Neuronal stem cell (in vitro differentiated cells): ENCODE measurements at regions not wholly inside any gene's neighbourhood (a gene's known extent, or its start where the extent isn't known, plus 50 kb on each side); places are given as distances from the start of the nearest gene placed in this dataset.

Experiments
- DNase-seq: peaks from one replicate; pipeline ENCODE4 v3.0.0-alpha.2; 2013; ENCODE audit warnings: low spot score
- H2AFZ ChIP-seq: one replicate; pipeline ENCODE4 v1.6.1; 2013; ENCODE audit warnings: mild to moderate bottlenecking, low read length, inconsistent platforms
- H2AK5ac ChIP-seq: 2 replicates; pipeline ENCODE4 v1.6.1; 2013; ENCODE audit warnings: low read depth, mild to moderate bottlenecking, inconsistent platforms, low read length, moderate library complexity, mixed read lengths
- H2BK120ac ChIP-seq: 2 replicates; pipeline ENCODE4 v1.6.1; 2013; ENCODE audit warnings: low read depth, mild to moderate bottlenecking, inconsistent platforms, low read length, moderate library complexity, mixed read lengths
- H2BK12ac ChIP-seq: one replicate; pipeline ENCODE4 v1.6.1; 2013; ENCODE audit warnings: low read length, inconsistent platforms
- H2BK15ac ChIP-seq: 2 replicates; pipeline ENCODE4 v1.6.1; 2013; ENCODE audit warnings: mild to moderate bottlenecking, low read length, inconsistent platforms, mixed read lengths
- H2BK5ac ChIP-seq: one replicate; pipeline ENCODE4 v1.6.1; 2013; ENCODE audit warnings: inconsistent platforms, mild to moderate bottlenecking, low read length, moderate library complexity
- H3K14ac ChIP-seq: one replicate; pipeline ENCODE4 v1.6.1; 2013; ENCODE audit warnings: low read length, inconsistent platforms
- H3K18ac ChIP-seq: 2 replicates; pipeline ENCODE4 v1.6.1; 2013; ENCODE audit warnings: low read length, inconsistent platforms
- H3K23ac ChIP-seq: 2 replicates; pipeline ENCODE4 v1.6.1; 2013; ENCODE audit warnings: low read depth, mild to moderate bottlenecking, mixed read lengths, low read length, inconsistent platforms; ENCODE audit not compliant: poor library complexity
- H3K27ac ChIP-seq: replicated peaks from 3 replicates; pipeline ENCODE4 v1.5.1; 2013; ENCODE audit warnings: low read length, inconsistent platforms
- H3K27me3 ChIP-seq, 3 experiments: 2 replicates each; pipeline ENCODE4 v1.6.1; 2013; ENCODE audit warnings: low read length in 3 of 3, mild to moderate bottlenecking in 2 of 3, inconsistent platforms in 1 of 3, low read depth in 1 of 3, mixed read lengths in 1 of 3, moderate library complexity in 1 of 3; ENCODE audit not compliant: control insufficient read depth in 3 of 3, insufficient read depth in 3 of 3
- H3K36me3 ChIP-seq, 2 donors: replicated peaks in 1 of 2; 2 replicates each; pipeline ENCODE4 v1.6.1; 2013; ENCODE audit warnings: low read length in 2 of 2; ENCODE audit not compliant: control insufficient read depth in 2 of 2, insufficient read depth in 2 of 2
- H3K4ac ChIP-seq: 2 replicates; pipeline ENCODE4 v1.6.1; 2013; ENCODE audit warnings: inconsistent platforms, mild to moderate bottlenecking, low read length, moderate library complexity
- H3K4me1 ChIP-seq, 2 donors: 1 replicate in 1 of 2; 2 replicates in 1 of 2; pipeline ENCODE4 v1.6.1; 2013; ENCODE audit warnings: low read length in 2 of 2, low read depth in 1 of 2; ENCODE audit not compliant: control insufficient read depth in 2 of 2, insufficient read depth in 1 of 2
- H3K4me2 ChIP-seq: one replicate; pipeline ENCODE4 v1.6.1; 2013; ENCODE audit warnings: mild to moderate bottlenecking, low read length, inconsistent platforms; ENCODE audit not compliant: insufficient read depth, poor library complexity, severe bottlenecking
- H3K4me3 ChIP-seq, 2 donors: 2 replicates each; pipeline ENCODE4 v1.5.1; 2013; ENCODE audit warnings: low read length in 2 of 2, mild to moderate bottlenecking in 2 of 2, inconsistent platforms in 1 of 2, moderate library complexity in 1 of 2
- H3K79me1 ChIP-seq: one replicate; pipeline ENCODE4 v1.6.1; 2013; ENCODE audit warnings: low read depth, mild to moderate bottlenecking, inconsistent platforms, low read length, moderate library complexity
- H3K9ac ChIP-seq: one replicate; pipeline ENCODE4 v1.6.1; 2013; ENCODE audit warnings: mild to moderate bottlenecking, low read depth, low read length, inconsistent platforms; ENCODE audit not compliant: poor library complexity
- H3K9me3 ChIP-seq, 2 donors: replicated peaks in 1 of 2; 2 replicates each; pipeline versions ENCODE3 to v1.6.1; 2013; ENCODE audit warnings: low read length in 2 of 2, mild to moderate bottlenecking in 2 of 2, inconsistent platforms in 1 of 2, low read depth in 1 of 2, mixed read lengths in 1 of 2, moderate library complexity in 1 of 2; ENCODE audit not compliant: control insufficient read depth in 2 of 2, insufficient read depth in 1 of 2
- H4K8ac ChIP-seq: one replicate; pipeline ENCODE4 v1.6.1; 2013; ENCODE audit warnings: low read depth, mild to moderate bottlenecking, inconsistent platforms, low read length, moderate library complexity
- H4K91ac ChIP-seq: one replicate; pipeline ENCODE4 v1.6.1; 2013; ENCODE audit warnings: low read length, low read depth, mild to moderate bottlenecking, inconsistent platforms; ENCODE audit not compliant: poor library complexity
- WGBS, 2 donors: extraction: QIAGEN DNeasy Blood & Tissue Kit; methylation state at CpG; one replicate each; pipeline ENCODE4 v1.1.7; 2013; ENCODE audit warnings: missing lambda C conversion rate in 2 of 2, mixed read lengths in 1 of 2; ENCODE audit not compliant: insufficient read length in 2 of 2, insufficient replicate concordance in 1 of 2; ENCODE audit errors: extremely low coverage in 2 of 2; 5-methylcytosine and 5-hydroxymethylcytosine counted together

DNA sequence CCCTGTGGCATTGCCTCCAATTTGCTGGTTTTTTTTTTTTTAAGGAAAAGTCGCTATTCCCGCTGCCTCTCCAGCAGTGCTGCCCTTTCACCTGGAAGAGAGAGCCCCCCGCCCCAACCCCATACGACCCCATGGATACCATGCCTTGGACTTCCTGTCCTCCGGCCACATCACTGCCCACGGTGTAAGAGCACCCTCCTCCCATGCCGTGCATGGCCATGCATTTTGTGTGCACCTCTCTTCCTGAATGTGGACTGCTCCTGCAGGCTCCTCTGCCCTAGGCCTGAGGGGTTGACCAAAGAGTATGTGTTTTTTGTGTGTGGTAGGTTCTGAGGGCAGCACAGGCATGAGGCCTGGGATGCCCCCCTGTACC, 65.6 kb upstream of the SPON1 start:
- H3K14ac ChIP-seq, result no peak overlapping the region
- no peaks in the 10 kb centered on the region for H3K36me3 ChIP-seq
- H2AFZ ChIP-seq, result no peak overlapping the region
- H3K4me1 ChIP-seq, result peaks cover 0 to 7% of the 10 kb centered on the region in 2 donors
- H2AK5ac ChIP-seq, result no peak overlapping the region
- no peak overlapping the region for H3K9ac ChIP-seq
- no peak overlapping the region for H3K4me2 ChIP-seq
- H3K4me3 ChIP-seq, result no peak overlapping the region
- H3K18ac ChIP-seq, result peak overlapping the region; percentile 2
- no peaks in the 10 kb centered on the region for H3K79me1 ChIP-seq
- no peak overlapping the region for H3K4ac ChIP-seq
- no peak overlapping the region for H2BK120ac ChIP-seq
- no peaks in the 10 kb centered on the region for H3K27me3 ChIP-seq
- H4K8ac ChIP-seq, result no peak overlapping the region
- H2BK15ac ChIP-seq, result no peak overlapping the region
- H2BK12ac ChIP-seq, result no peak overlapping the region
- H3K27ac ChIP-seq, result no peak overlapping the region
- no peak overlapping the region for H3K23ac ChIP-seq
- WGBS, 2 donors, result no CpG with 5 or more reads among the region's 7 CpGs
- DNase-seq, result no peak
- no peaks in the 10 kb centered on the region for H3K9me3 ChIP-seq
- no peak overlapping the region for H4K91ac ChIP-seq
- H2BK5ac ChIP-seq, result no peak overlapping the region

DNA sequence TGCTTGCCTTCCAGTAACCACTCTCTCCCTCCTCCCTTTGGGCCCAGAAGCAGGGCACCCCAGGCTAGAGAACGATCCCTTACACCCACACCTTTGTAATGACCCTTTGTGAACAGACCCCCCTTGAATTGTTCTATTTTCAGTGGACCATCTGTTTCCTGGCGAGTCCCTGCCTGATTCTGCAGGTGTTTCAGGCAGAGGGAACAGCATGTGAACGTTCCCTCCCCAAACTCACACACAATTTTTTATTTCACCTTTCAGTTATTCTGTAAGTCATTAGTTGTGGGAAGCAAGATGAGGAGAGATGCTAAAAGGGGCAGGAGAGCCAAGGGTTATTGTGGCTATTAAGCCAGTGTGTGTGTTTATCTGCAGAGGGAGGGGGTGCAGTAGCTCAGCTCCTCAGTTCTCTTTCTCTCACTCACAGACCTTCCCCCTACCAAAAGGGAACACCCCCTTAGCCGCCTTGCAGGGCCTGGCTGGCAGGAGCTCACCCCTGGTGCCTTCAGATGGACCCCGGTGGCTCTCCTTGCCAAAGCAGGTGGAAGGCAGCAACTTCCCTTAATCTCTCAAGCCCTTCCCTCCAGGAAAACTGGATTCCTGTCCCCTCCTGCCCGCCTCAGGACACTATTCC, 64.8 kb upstream of the SPON1 start:
- Histone ChIP-seq H3K27me3 (no peaks in the 10 kb centered on the region), H3K4me3 (no peak overlapping the region), H3K14ac (no peak overlapping the region), H3K4ac (no peak overlapping the region), H3K23ac (no peak overlapping the region), H3K4me2 (no peak overlapping the region), H2BK12ac (no peak overlapping the region), H2AK5ac (no peak overlapping the region), H2BK15ac (no peak overlapping the region), H2BK120ac (no peak overlapping the region), H3K9me3 (no peaks in the 10 kb centered on the region), H3K4me1 (peaks cover 0 to 7% of the 10 kb centered on the region in 2 donors), H3K18ac (no peak overlapping the region), H3K9ac (no peak overlapping the region), H3K36me3 (no peaks in the 10 kb centered on the region), H4K91ac (no peak overlapping the region), H2AFZ (no peak overlapping the region), H4K8ac (no peak overlapping the region), H2BK5ac (no peak overlapping the region), H3K27ac (no peak overlapping the region), H3K79me1 (no peaks in the 10 kb centered on the region)
- no peak for DNase-seq
- WGBS, 2 donors, result no CpG with 5 or more reads among the region's 6 CpGs

DNA sequence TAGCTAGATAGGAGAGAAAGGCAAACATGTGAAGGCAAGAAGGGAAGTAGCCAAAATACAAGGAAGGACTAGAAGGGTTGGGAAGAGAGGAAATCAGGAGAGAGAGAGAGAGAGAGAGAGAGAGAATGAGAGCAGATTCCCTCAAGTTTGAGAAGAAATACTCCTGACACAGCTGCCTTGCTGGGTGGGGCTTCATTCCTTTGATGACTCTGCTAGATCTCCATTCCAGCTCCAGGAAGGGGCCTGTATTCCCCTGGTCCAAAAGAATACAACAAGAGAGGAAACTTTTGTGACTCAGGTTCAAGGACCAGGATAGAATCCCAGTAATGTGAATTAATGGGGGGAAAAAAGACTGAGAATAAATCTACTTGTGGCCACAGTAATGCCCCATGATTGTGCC, 62.9 kb upstream of the SPON1 start:
- H3K23ac ChIP-seq, result no peak overlapping the region
- no peak overlapping the region for H3K4me3 ChIP-seq
- no peak overlapping the region for H3K4ac ChIP-seq
- H3K27ac ChIP-seq, result no peak overlapping the region
- H3K36me3 ChIP-seq, result no peaks in the 10 kb centered on the region
- no peak overlapping the region for H2AK5ac ChIP-seq
- H3K27me3 ChIP-seq, result no peaks in the 10 kb centered on the region
- H3K9ac ChIP-seq, result no peak overlapping the region
- no peak overlapping the region for H2BK120ac ChIP-seq
- no peak overlapping the region for H3K4me2 ChIP-seq
- H4K8ac ChIP-seq, result no peak overlapping the region
- no peak overlapping the region for H2AFZ ChIP-seq
- H3K18ac ChIP-seq, result no peak overlapping the region
- no peak overlapping the region for H4K91ac ChIP-seq
- H2BK12ac ChIP-seq, result no peak overlapping the region
- H3K79me1 ChIP-seq, result no peaks in the 10 kb centered on the region
- no peak overlapping the region for H2BK15ac ChIP-seq
- DNase-seq, result no peak
- H3K9me3 ChIP-seq, result no peaks in the 10 kb centered on the region
- H3K14ac ChIP-seq, result no peak overlapping the region
- H3K4me1 ChIP-seq, result peaks cover 0 to 7% of the 10 kb centered on the region in 2 donors
- no peak overlapping the region for H2BK5ac ChIP-seq

- no peak overlapping the region for H3K14ac ChIP-seq
- H2AFZ ChIP-seq, result no peak overlapping the region
- no peak overlapping the region for H3K4ac ChIP-seq
- no peak for DNase-seq
- no peak overlapping the region for H4K91ac ChIP-seq
- H2BK120ac ChIP-seq, result no peak overlapping the region
- no peak overlapping the region for H2BK12ac ChIP-seq
- H2BK15ac ChIP-seq, result no peak overlapping the region
- H2BK5ac ChIP-seq, result no peak overlapping the region
- WGBS, 2 donors, result no CpG with 5 or more reads among the region's 5 CpGs
- no peak overlapping the region for H4K8ac ChIP-seq
- no peaks in the 10 kb centered on the region for H3K27me3 ChIP-seq
- H3K9ac ChIP-seq, result no peak overlapping the region
- no peak overlapping the region for H2AK5ac ChIP-seq
- H3K23ac ChIP-seq, result no peak overlapping the region
- H3K4me2 ChIP-seq, result no peak overlapping the region
- no peak overlapping the region for H3K4me3 ChIP-seq
- H3K36me3 ChIP-seq, result no peaks in the 10 kb centered on the region
- H3K18ac ChIP-seq, result no peak overlapping the region
- H3K27ac ChIP-seq, result no peak overlapping the region
- H3K9me3 ChIP-seq, result no peaks in the 10 kb centered on the region
- peaks cover 0 to 6% of the 10 kb centered on the region in 2 donors for H3K4me1 ChIP-seq
- no peaks in the 10 kb centered on the region for H3K79me1 ChIP-seq
These were observed 60.0 kb upstream of the SPON1 start for GRCh38 chr11:13902523-13902922.
